ENCODE measurements at regions not wholly inside any gene's neighbourhood (a gene's known extent, or its start where the extent isn't known, plus 50 kb on each side); places are given as distances from the start of the nearest gene placed in this dataset.

DNA sequence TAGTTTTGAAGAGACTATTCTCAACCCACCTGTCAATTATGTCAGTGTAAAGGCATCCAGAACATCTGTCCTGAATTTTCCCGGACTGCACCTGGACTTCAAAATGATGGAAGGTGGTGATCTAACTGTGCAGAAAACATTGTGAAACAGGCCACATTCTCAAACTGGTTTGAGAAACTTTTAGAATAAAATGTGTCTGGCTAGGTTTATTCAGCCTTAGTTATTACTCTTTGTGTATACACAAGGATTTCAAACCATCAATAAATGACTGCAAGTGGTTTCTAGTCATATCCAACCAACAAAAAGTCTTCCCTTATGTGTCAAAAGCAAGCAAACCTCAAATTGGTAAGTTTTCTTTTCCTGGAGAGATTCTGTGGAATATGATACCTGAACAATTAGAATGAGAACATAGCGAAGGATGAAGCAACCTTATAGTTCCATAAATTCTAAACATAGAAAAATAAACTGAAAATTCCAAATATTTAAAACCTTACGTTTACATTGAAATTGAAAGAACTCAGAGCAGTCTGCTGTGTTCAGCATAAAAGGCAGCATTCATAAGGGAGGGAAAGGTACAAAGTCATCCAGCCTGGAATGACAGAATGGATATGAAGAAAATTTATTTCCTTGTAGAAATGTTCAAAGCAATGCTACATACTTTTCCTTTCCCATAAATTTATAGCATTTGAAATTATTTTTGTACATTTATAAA is 306.6 kb upstream of the TGFBR2 start:
- no peak for TF ChIP-seq CTCF (IDR thresholded peaks at IDR 0.05; ENCODE audit: partially characterized antibody, unreplicated experiment)
- H3K4me1 Mint-ChIP-seq (ENCODE audit: low read depth, unreplicated experiment) = no peaks in the 10 kb centered on the region
- no peak overlapping the region for H3K27ac Mint-ChIP-seq (ENCODE audit: unreplicated experiment)
- H3K36me3 Mint-ChIP-seq (ENCODE audit: unreplicated experiment) = no peaks in the 10 kb centered on the region
- no peaks in the 10 kb centered on the region for H3K9me3 Mint-ChIP-seq (ENCODE audit: unreplicated experiment)
- peaks cover 2% of the 10 kb centered on the region for H3K27me3 Mint-ChIP-seq (ENCODE audit: unreplicated experiment)
- DNase-seq = no peak
- no peak overlapping the region for H3K4me3 Mint-ChIP-seq (ENCODE audit: unreplicated experiment)

GRCh38 chr3:30300809-30301208 is 305.6 kb upstream of the TGFBR2 start:
- Mint-ChIP-seq H3K36me3 (ENCODE audit: unreplicated experiment) (peaks cover 4% of the 10 kb centered on the region), H3K27me3 (ENCODE audit: unreplicated experiment) (peaks cover 2% of the 10 kb centered on the region)
- TF ChIP-seq CTCF (IDR thresholded peaks at IDR 0.05; ENCODE audit: partially characterized antibody, unreplicated experiment) = no peak

DNA sequence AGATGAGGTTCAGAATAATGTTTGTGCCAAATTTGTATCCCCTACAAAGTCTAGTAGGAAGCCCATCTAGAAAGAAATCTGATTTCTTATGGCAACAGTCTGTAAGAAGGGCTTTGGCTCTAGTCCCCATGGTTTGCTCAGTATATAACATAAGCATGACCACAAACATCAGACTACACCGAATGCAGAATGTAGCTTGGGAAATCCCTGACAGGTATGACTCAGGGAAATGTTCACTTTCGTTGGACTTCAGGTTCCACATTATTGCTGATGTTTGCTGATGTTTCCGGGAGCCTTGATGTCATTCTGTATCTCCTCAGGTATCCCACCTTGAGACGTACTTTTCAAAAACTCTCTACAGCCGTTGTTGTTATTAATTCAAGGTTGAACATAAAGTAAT is 304.4 kb upstream of the TGFBR2 start:
- peaks cover 2% of the 10 kb centered on the region for H3K27me3 Mint-ChIP-seq (ENCODE audit: unreplicated experiment)
- H3K9me3 Mint-ChIP-seq (ENCODE audit: unreplicated experiment) = no peaks in the 10 kb centered on the region
- DNase-seq = no peak
- H3K4me1 Mint-ChIP-seq (ENCODE audit: low read depth, unreplicated experiment) = no peaks in the 10 kb centered on the region
- peaks cover 4% of the 10 kb centered on the region for H3K36me3 Mint-ChIP-seq (ENCODE audit: unreplicated experiment)
- no peak overlapping the region for H3K4me3 Mint-ChIP-seq (ENCODE audit: unreplicated experiment)
- no peak overlapping the region for H3K27ac Mint-ChIP-seq (ENCODE audit: unreplicated experiment)
- TF ChIP-seq CTCF (IDR thresholded peaks at IDR 0.05; ENCODE audit: partially characterized antibody, unreplicated experiment) = no peak

More at GRCh38 chr3:30300809-30301208, 305.6 kb upstream of the TGFBR2 start:
- Mint-ChIP-seq H3K9me3 (ENCODE audit: unreplicated experiment) (no peaks in the 10 kb centered on the region), H3K4me3 (ENCODE audit: unreplicated experiment) (no peak overlapping the region), H3K4me1 (ENCODE audit: low read depth, unreplicated experiment) (no peaks in the 10 kb centered on the region), H3K27ac (ENCODE audit: unreplicated experiment) (no peak overlapping the region)
- no peak for DNase-seq

DNA sequence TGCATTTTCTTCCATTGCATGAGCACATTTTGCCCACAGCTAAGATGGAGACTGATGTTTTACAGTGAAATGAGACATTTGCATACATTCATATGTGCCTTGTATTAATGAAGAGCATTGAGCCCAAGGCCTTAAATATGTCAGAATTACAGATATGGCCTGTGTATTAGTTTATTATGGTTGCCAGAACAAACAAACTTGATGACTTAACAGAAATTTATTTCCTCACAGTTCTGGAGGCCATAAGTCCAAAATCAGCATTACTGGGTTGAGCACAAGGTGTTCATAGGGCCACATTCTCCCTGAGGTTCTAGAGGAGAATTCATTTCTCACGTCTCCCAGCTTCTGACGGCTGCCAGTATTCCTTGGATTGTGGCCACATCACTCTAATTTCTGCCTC is 302.6 kb upstream of the TGFBR2 start:
- TF ChIP-seq CTCF (IDR thresholded peaks at IDR 0.05; ENCODE audit: partially characterized antibody, unreplicated experiment) = no peak
- Mint-ChIP-seq H3K9me3 (ENCODE audit: unreplicated experiment) (no peaks in the 10 kb centered on the region), H3K4me1 (ENCODE audit: low read depth, unreplicated experiment) (no peaks in the 10 kb centered on the region), H3K36me3 (ENCODE audit: unreplicated experiment) (peaks cover 4% of the 10 kb centered on the region), H3K27ac (ENCODE audit: unreplicated experiment) (no peak overlapping the region), H3K27me3 (ENCODE audit: unreplicated experiment) (peaks cover 2% of the 10 kb centered on the region), H3K4me3 (ENCODE audit: unreplicated experiment) (no peak overlapping the region)
- no peak for DNase-seq

DNA sequence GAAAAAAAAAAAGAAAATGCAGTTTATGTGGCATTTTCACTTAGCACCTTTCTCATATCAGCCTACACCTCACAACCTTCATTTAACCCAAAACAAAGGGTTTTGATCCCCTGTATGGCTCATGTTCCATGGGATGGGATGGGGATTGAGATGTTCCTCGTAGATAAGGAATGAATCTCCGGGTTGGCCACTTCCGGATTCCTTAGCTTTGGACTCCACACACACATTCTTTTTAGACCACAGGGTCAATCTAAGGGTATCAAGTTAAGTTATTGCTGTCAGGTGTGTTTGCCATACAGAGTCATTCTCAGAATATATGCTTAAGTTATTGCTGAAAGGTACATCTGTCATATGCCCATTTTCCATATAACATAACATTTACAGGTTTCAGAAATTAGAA is 301.4 kb upstream of the TGFBR2 start:
- no peak overlapping the region for H3K27ac Mint-ChIP-seq (ENCODE audit: unreplicated experiment)
- H3K36me3 Mint-ChIP-seq (ENCODE audit: unreplicated experiment) = peaks cover 4% of the 10 kb centered on the region
- H3K4me3 Mint-ChIP-seq (ENCODE audit: unreplicated experiment) = no peak overlapping the region
- TF ChIP-seq CTCF (IDR thresholded peaks at IDR 0.05; ENCODE audit: partially characterized antibody, unreplicated experiment) = no peak
- H3K9me3 Mint-ChIP-seq (ENCODE audit: unreplicated experiment) = no peaks in the 10 kb centered on the region
- H3K4me1 Mint-ChIP-seq (ENCODE audit: low read depth, unreplicated experiment) = no peaks in the 10 kb centered on the region
- peaks cover 2% of the 10 kb centered on the region for H3K27me3 Mint-ChIP-seq (ENCODE audit: unreplicated experiment)
- no peak for DNase-seq
